ENCODE measurements at regions not wholly inside any gene's neighbourhood (a gene's known extent, or its start where the extent isn't known, plus 50 kb on each side); places are given as distances from the start of the nearest gene placed in this dataset.

DNA sequence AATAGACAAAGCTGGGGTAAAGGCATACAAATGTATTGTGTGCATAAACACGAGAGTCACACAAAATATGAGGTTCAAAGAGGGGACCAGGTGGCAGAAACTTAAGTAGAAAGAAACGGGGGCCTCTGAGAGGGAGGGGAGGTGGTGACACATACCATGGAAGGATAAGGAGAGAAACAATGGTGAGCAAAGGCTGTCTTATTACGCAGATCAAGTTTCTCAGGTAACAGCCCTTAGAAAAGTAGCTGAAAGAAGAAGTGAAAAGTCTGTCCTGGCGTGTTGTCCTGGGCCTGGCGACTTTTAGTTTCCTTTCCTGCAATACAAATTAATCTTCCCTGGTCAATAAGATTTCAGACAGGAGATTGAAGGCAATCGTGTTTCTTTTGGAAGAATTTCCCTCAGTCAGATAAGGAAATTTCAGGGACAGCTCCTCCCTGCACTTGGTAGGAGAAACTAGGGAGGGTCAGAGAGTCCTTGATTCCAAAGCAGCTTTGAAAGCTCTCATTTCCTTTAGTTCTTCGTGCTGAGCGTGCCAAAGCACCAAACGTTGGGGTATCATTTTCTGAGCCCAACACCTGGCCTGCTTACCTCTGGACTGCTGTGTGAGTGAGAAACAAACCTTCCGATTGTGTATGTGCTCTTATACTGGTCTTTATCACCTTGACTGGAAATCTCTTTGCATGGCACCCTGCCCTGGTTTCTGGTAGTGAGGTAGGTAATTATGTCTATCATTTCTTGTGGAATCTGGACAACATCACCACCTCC lies 676.7 kb upstream of the LCORL start:
- WGBS, 5 donors, result 58 to 64% (median 59%) methylated on average over 10 of the region's 10 CpGs
- H3K27me3 ChIP-seq (replicated peaks in 1 of 7), result no peaks in the 10 kb centered on the region
- H3K9me3 ChIP-seq, result peaks cover 0 to 10% (median 2%) of the 10 kb centered on the region in 8 donors
- TF ChIP-seq, protein P1, sequence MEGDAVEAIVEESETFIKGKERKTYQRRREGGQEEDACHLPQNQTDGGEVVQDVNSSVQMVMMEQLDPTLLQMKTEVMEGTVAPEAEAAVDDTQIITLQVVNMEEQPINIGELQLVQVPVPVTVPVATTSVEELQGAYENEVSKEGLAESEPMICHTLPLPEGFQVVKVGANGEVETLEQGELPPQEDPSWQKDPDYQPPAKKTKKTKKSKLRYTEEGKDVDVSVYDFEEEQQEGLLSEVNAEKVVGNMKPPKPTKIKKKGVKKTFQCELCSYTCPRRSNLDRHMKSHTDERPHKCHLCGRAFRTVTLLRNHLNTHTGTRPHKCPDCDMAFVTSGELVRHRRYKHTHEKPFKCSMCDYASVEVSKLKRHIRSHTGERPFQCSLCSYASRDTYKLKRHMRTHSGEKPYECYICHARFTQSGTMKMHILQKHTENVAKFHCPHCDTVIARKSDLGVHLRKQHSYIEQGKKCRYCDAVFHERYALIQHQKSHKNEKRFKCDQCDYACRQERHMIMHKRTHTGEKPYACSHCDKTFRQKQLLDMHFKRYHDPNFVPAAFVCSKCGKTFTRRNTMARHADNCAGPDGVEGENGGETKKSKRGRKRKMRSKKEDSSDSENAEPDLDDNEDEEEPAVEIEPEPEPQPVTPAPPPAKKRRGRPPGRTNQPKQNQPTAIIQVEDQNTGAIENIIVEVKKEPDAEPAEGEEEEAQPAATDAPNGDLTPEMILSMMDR (IDR thresholded peaks at IDR 0.05 in 8 of 11, conservative IDR thresholded peaks at IDR 0.05 in 3 of 11), result no peak
- TF ChIP-seq POLR2AphosphoS5 (IDR thresholded peaks at IDR 0.05) (no peak), POLR2A (IDR thresholded peaks at IDR 0.05) (no peak)
- DNase-seq, result no peak
- no peaks in the 10 kb centered on the region for H3K4me1 ChIP-seq
- no peaks in the 10 kb centered on the region for H3K36me3 ChIP-seq
- no peak overlapping the region for H3K4me3 ChIP-seq
- intact Hi-C loops (cut with DNase I; ENCODE audit: low total_unique reads), result no loop called here
- no peak overlapping the region for H3K27ac ChIP-seq

DNA sequence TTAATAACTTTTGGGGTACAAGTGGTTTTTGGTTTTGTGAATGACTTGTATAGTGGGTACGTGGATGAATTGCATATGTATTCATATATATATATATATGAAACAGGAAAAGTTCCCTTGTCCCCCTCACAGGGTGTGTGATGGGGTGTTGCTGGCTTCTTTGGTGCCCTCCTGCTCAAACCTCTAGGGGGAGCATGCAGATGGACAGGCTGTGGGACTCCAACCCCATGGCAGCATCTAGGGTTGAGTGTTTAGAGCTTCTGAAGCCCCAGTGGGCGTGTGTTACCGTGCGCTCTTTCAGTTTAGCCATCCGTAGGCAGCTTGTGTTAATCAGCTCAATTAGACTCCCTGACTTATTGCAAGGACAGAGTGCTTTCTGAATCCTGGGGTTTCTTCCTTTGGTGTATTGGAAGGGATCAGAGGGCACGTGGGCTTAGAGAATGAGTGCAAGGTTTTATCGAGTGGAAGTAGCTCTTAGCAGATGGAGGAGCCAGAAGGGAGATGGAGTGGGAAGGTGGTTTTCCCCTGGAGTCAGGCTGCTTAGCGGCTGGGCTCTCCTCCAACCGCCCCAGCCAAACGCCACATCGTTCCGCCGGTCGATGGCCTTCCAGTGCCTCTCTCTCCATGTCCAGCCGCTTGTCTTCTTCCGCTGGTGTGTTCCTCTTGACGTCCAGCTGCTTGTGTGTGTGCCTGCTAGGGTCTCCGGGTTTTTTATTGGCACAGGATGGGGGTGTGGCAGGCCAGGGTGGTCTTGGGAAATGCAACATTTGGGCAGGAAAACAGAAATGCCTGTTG lies 674.4 kb upstream of the LCORL start:
- Histone ChIP-seq H3K4me3 (no peak overlapping the region), H3K27me3 (replicated peaks in 1 of 7) (no peaks in the 10 kb centered on the region), H3K4me1 (no peaks in the 10 kb centered on the region), H3K9me3 (peaks cover 0 to 1% (median 0%) of the 10 kb centered on the region in 8 donors), H3K27ac (no peak overlapping the region), H3K36me3 (no peaks in the 10 kb centered on the region)
- no peak for DNase-seq
- 90 to 96% (median 94%) methylated on average over 18 of the region's 18 CpGs for WGBS, 5 donors
- TF ChIP-seq POLR2A (IDR thresholded peaks at IDR 0.05) (no peak), POLR2AphosphoS5 (IDR thresholded peaks at IDR 0.05) (no peak)
- TF ChIP-seq, protein P1 (IDR thresholded peaks at IDR 0.05 in 8 of 11, conservative IDR thresholded peaks at IDR 0.05 in 3 of 11), result no peak
- intact Hi-C loops (cut with DNase I; ENCODE audit: low total_unique reads), result no loop called here

GRCh38 chr4:18691431-18692200 lies 670.1 kb upstream of the LCORL start:
- no peak overlapping the region for H3K4me3 ChIP-seq
- WGBS, 5 donors, result 32 to 48% (median 43%) methylated on average over 9 of the region's 9 CpGs
- H3K27me3 ChIP-seq (replicated peaks in 1 of 7), result no peaks in the 10 kb centered on the region
- H3K9me3 ChIP-seq, result no peaks in the 10 kb centered on the region
- TF ChIP-seq, protein P1 (IDR thresholded peaks at IDR 0.05 in 8 of 11, conservative IDR thresholded peaks at IDR 0.05 in 3 of 11), result no peak
- TF ChIP-seq POLR2AphosphoS5 (IDR thresholded peaks at IDR 0.05) (no peak), POLR2A (IDR thresholded peaks at IDR 0.05) (no peak)
- H3K27ac ChIP-seq, result no peak overlapping the region
- intact Hi-C loops (cut with DNase I; ENCODE audit: low total_unique reads), result loop anchor here (5.0 kb wide), 1 partner anchor 1991 kb away; no protein-coding TSS in a partner anchor
- DNase-seq, result no peak
- no peaks in the 10 kb centered on the region for H3K36me3 ChIP-seq
- no peaks in the 10 kb centered on the region for H3K4me1 ChIP-seq
